Chondrocyte (in vitro differentiated cells): ENCODE measurements at regions not wholly inside any gene's neighbourhood (a gene's known extent, or its start where the extent isn't known, plus 50 kb on each side); places are given as distances from the start of the nearest gene placed in this dataset.

Experiments used
- DNase-seq: peaks from one replicate; pipeline ENCODE4 v3.0.0; 2021; ENCODE audit warnings: mixed read lengths, low spot score
- H3K27ac Mint-ChIP-seq: one replicate; pipeline ENCODE4 v1.8.0; 2021; ENCODE audit warnings: mild to moderate bottlenecking, moderate library complexity, mixed read lengths; ENCODE audit not compliant: unreplicated experiment
- H3K27me3 Mint-ChIP-seq: 2 replicates; pipeline ENCODE4 v1.8.0; 2021; ENCODE audit warnings: low read depth, mixed read lengths
- H3K36me3 Mint-ChIP-seq: 2 replicates; pipeline ENCODE4 v1.8.0; 2021; ENCODE audit warnings: low read depth, mixed read lengths
- H3K4me1 Mint-ChIP-seq: 2 replicates; pipeline ENCODE4 v1.8.0; 2021; ENCODE audit warnings: low read depth, mild to moderate bottlenecking, mixed read lengths
- H3K4me3 Mint-ChIP-seq: one replicate; pipeline ENCODE4 v1.8.0; 2021; ENCODE audit warnings: mild to moderate bottlenecking, moderate library complexity, mixed read lengths; ENCODE audit not compliant: unreplicated experiment
- H3K9me3 Mint-ChIP-seq: 2 replicates; pipeline ENCODE4 v1.8.0; 2021; ENCODE audit warnings: low read depth, mixed read lengths
- CTCF ChIP-seq: fragments of 200-600 bp; sonication (generic); IDR thresholded peaks from 2 replicates; pipeline ENCODE4 v1.5.0; 2021; ENCODE audit warnings: antibody characterized with exemption, mild to moderate bottlenecking, moderate library complexity

DNA sequence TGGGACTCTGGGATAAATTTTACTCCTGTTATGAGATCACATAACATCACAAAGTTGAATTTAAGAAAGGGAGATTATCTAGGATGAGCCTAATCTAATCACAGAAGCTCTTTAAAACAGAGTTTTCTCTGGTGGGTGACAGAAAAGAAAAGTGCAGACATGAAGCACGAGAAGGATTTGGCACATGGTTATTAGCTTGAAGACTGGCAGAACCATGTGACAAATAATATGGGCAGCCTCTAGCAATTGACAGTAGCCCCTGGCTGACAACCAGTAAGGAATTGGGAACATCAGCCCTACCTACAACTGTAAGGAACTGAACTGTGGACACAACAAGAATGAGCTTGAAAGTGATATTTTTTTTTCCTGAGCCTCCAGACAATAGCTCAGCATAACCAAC lies 243.1 kb downstream of the HTR1A start:
- H3K9me3 Mint-ChIP-seq: no peaks in the 10 kb centered on the region
- H3K4me3 Mint-ChIP-seq: no peak overlapping the region
- H3K36me3 Mint-ChIP-seq: no peaks in the 10 kb centered on the region
- H3K27me3 Mint-ChIP-seq: no peaks in the 10 kb centered on the region
- no peak for DNase-seq
- H3K27ac Mint-ChIP-seq: no peak overlapping the region
- H3K4me1 Mint-ChIP-seq: no peaks in the 10 kb centered on the region
- TF ChIP-seq CTCF: no peak

GRCh38 chr5:63700241-63700640 lies 262.0 kb downstream of the HTR1A start:
- no peaks in the 10 kb centered on the region for H3K27me3 Mint-ChIP-seq
- H3K4me3 Mint-ChIP-seq: no peak overlapping the region
- no peaks in the 10 kb centered on the region for H3K9me3 Mint-ChIP-seq
- TF ChIP-seq CTCF: no peak
- DNase-seq: no peak
- H3K4me1 Mint-ChIP-seq: no peaks in the 10 kb centered on the region
- no peak overlapping the region for H3K27ac Mint-ChIP-seq
- H3K36me3 Mint-ChIP-seq: no peaks in the 10 kb centered on the region

DNA sequence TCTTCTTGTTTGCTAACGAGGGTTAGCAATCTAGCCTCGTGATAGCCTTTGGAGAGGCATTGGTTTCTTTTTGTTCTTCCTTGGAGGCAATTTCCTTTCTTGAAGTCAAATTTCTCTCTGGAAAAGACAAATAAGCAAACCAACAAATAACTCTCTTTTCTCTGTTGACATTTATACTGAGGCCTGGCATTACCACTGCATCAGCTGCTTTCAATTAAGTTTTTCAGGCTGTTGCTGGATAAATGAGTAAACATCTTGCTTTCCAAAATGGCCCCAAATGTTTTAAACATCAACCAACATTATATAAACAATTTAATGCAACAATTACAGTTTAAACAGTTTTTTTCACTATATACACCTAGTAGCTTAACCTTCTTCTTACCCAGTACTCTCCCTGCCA lies 264.4 kb downstream of the HTR1A start:
- Mint-ChIP-seq H3K4me1 (no peaks in the 10 kb centered on the region), H3K4me3 (no peak overlapping the region), H3K27me3 (no peaks in the 10 kb centered on the region), H3K27ac (no peak overlapping the region), H3K36me3 (no peaks in the 10 kb centered on the region), H3K9me3 (no peaks in the 10 kb centered on the region)
- TF ChIP-seq CTCF: no peak
- no peak for DNase-seq

- H3K27ac Mint-ChIP-seq: no peak overlapping the region
- no peaks in the 10 kb centered on the region for H3K36me3 Mint-ChIP-seq
- peaks cover 3% of the 10 kb centered on the region for H3K27me3 Mint-ChIP-seq
- no peak for DNase-seq
- no peaks in the 10 kb centered on the region for H3K4me1 Mint-ChIP-seq
- H3K4me3 Mint-ChIP-seq: no peak overlapping the region
- no peak for TF ChIP-seq CTCF
- no peaks in the 10 kb centered on the region for H3K9me3 Mint-ChIP-seq
These were observed 271.7 kb downstream of the HTR1A start for GRCh38 chr5:63690546-63690945.

DNA sequence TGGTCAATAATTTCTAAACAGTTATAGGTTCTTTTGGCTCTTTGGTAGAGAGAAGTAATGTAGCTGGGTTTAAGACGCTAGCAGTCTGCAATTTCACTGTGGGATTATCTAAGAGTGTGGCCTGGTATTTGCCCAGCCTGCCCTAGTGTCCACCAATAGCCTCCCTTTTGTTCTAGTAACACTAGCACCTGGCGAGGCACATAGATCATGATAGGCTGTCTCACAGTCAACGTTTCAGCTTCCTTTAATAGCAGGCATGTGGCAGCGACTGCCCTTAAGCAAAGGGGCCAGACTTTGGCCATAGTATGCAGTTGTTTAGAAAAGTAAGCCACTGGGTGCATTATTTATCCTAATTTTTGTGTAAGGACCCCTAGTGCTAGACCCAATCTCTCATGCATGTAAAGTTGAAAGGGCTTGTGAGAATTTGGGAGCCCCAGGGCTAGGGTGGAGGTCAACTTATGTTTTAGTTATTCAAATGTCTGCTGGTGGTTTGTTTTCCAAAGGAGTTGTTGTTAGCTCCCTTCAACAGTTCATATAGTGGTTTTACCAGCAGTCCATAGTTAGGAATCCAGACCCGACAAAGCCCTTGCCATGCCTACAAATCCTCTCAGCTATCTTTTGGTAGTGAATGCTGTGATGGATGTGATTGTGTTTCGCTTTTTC lies 274.3 kb downstream of the HTR1A start:
- Mint-ChIP-seq H3K9me3 (peaks cover 3% of the 10 kb centered on the region), H3K36me3 (no peaks in the 10 kb centered on the region), H3K4me1 (no peaks in the 10 kb centered on the region), H3K27ac (no peak overlapping the region), H3K4me3 (no peak overlapping the region), H3K27me3 (peaks cover 3% of the 10 kb centered on the region)
- no peak for TF ChIP-seq CTCF
- DNase-seq: no peak
